ENCODE measurements at regions not wholly inside any gene's neighbourhood (a gene's known extent, or its start where the extent isn't known, plus 50 kb on each side); places are given as distances from the start of the nearest gene placed in this dataset.

DNA sequence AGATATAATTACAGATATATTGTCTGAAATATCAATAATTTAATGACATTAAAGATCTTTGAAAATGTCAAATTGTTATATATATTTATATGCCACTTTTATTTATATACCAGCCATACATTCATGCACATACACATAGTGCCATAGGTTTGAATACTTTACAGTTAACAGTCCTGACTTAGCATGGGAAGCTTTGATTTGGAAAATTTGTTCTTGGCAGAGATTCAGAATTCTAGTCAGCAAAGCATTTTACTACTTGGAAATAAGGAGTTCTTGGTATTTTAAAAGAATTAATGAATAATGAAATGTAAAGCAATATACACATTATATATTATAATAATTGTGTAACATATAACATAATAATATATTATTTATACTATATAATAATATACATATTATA, 277.0 kb upstream of the PCDH20 start:
- Histone ChIP-seq H3K36me3 (ENCODE audit: control insufficient read depth in 2 of 2, extremely low read depth in 1 of 2, insufficient read depth in 2 of 2, low read length in 2 of 2) (no peaks in the 10 kb centered on the region), H3K27ac (ENCODE audit: insufficient read depth, low read depth, low read length) (no peak overlapping the region), H3K9me3 (replicated peaks; ENCODE audit: control insufficient read depth, insufficient read depth, low read length) (no peaks in the 10 kb centered on the region), H3K4me3 (replicated peaks in 1 of 3; ENCODE audit: insufficient read depth in 1 of 3, low read depth in 1 of 3, low read length in 3 of 3) (no peak overlapping the region), H3K9ac (replicated peaks; ENCODE audit: extremely low read depth, insufficient read depth, low read length) (no peak overlapping the region), H3K9me1 (replicated peaks; ENCODE audit: control insufficient read depth, extremely low read depth, insufficient read depth, low read length) (no peaks in the 10 kb centered on the region), H4K20me1 (replicated peaks; ENCODE audit: control insufficient read depth, extremely low read depth, insufficient read depth, low read length) (no peaks in the 10 kb centered on the region), H3K4me1 (ENCODE audit: control insufficient read depth, extremely low read depth, insufficient read depth, low read length) (no peaks in the 10 kb centered on the region), H2AFZ (ENCODE audit: low read depth, low read length) (no peak overlapping the region), H3K4me2 (ENCODE audit: insufficient read depth, low read length) (no peak overlapping the region), H3K79me2 (ENCODE audit: control insufficient read depth, insufficient read depth, low read length) (no peaks in the 10 kb centered on the region), H3K27me3 (ENCODE audit: control insufficient read depth in 2 of 2, insufficient read depth in 2 of 2, low read length in 2 of 2) (no peaks in the 10 kb centered on the region)
- dilution Hi-C loops (cut with MboI; ENCODE audit: extremely low pct_ligation_motif_present, low sequenced_read_pairs) = no loop called here
- TF ChIP-seq POLR2A (IDR thresholded peaks at IDR 0.05; ENCODE audit: low read depth, low read length) (no peak), FOS (IDR thresholded peaks at IDR 0.05; ENCODE audit: borderline replicate concordance, insufficient read depth, low read length) (no peak), MYC (IDR thresholded peaks at IDR 0.05; ENCODE audit: low read depth, low read length) (no peak), EZH2 (IDR thresholded peaks at IDR 0.05; ENCODE audit: borderline replicate concordance, low read depth, low read length, severe bottlenecking) (no peak), GATA2 (IDR thresholded peaks at IDR 0.05; ENCODE audit: insufficient read depth, insufficient read length, low read depth, low read length) (no peak), JUN (IDR thresholded peaks at IDR 0.05; ENCODE audit: borderline replicate concordance, insufficient read depth, insufficient read length, low read depth) (no peak), POLR2AphosphoS5 (IDR thresholded peaks at IDR 0.05; ENCODE audit: insufficient read depth, low read depth, low read length) (no peak)
- TF ChIP-seq, protein P1, sequence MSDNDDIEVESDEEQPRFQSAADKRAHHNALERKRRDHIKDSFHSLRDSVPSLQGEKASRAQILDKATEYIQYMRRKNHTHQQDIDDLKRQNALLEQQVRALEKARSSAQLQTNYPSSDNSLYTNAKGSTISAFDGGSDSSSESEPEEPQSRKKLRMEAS (IDR thresholded peaks at IDR 0.05; ENCODE audit: insufficient read depth, insufficient read length) = no peak
- TF ChIP-seq, protein P2, sequence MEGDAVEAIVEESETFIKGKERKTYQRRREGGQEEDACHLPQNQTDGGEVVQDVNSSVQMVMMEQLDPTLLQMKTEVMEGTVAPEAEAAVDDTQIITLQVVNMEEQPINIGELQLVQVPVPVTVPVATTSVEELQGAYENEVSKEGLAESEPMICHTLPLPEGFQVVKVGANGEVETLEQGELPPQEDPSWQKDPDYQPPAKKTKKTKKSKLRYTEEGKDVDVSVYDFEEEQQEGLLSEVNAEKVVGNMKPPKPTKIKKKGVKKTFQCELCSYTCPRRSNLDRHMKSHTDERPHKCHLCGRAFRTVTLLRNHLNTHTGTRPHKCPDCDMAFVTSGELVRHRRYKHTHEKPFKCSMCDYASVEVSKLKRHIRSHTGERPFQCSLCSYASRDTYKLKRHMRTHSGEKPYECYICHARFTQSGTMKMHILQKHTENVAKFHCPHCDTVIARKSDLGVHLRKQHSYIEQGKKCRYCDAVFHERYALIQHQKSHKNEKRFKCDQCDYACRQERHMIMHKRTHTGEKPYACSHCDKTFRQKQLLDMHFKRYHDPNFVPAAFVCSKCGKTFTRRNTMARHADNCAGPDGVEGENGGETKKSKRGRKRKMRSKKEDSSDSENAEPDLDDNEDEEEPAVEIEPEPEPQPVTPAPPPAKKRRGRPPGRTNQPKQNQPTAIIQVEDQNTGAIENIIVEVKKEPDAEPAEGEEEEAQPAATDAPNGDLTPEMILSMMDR (IDR thresholded peaks at IDR 0.05; ENCODE audit: extremely low read depth in 1 of 2, insufficient read depth in 1 of 2, low read depth in 1 of 2, low read length in 2 of 2) = no peak
- DNase-seq (ENCODE audit: low read depth, low spot score) = no peak
- no peak for FAIRE-seq
- ChIA-PET CTCF (no interaction called here), POLR2A (no interaction called here)
- no TSS peak for BruUV-seq (replicated peaks)
- intact Hi-C loops (cut with micrococcal nuclease) = no loop called here

Measured in endothelial cell of umbilical vein (primary cell).